Occipital lobe (tissue), 1 donor: ENCODE measurements at regions not wholly inside any gene's neighbourhood (a gene's known extent, or its start where the extent isn't known, plus 50 kb on each side); places are given as distances from the start of the nearest gene placed in this dataset.

Experiments
- DNase-seq: peaks from one replicate; lab custom pipeline; 2025; lab: John Stamatoyannopoulos, UW

DNA sequence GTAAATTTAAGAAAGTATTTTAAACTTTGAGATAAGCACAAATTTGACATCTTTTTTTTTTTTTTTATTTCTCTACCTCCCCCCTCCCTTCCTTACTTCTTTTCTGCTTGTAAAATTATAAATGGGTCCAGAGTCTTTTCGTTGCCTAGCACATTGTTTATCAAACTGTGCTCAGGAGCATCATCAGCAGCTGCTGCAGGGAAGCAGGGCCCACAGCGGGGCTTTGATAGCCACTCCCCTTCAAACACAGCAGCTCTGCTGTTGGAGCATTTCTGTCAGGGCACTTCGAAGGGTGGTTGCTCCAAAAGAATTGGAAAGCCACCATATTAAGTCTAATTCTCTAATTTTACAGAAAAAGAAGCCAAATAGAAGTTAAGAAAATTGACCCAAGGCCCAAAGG lies 588.3 kb downstream of the SPRY1 start:
- no peak for DNase-seq

DNA sequence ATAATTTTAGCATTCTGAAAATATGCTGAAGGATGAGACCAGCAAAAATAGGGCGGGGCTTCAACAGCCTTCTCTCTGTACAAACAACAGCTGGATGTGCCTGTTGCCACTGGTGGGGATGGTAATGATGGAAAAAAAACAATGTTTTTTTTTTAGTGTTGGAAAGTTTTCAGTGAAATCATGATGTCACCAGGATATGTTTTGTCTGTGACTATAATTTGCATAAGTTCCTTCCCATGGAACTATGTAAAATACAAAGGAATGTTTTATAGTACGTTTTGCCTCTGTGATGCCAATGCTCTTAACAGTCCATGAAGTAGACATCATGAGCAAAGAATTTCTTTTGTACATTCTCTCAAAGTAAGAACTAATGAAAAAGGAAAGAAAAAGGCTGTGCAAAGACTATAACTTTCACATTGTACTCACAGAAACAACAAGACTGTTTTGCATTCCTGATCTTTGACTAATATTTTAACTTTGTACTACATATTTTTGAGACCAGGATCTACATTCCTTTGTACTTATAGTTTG lies 589.7 kb downstream of the SPRY1 start:
- no peak for DNase-seq

DNA sequence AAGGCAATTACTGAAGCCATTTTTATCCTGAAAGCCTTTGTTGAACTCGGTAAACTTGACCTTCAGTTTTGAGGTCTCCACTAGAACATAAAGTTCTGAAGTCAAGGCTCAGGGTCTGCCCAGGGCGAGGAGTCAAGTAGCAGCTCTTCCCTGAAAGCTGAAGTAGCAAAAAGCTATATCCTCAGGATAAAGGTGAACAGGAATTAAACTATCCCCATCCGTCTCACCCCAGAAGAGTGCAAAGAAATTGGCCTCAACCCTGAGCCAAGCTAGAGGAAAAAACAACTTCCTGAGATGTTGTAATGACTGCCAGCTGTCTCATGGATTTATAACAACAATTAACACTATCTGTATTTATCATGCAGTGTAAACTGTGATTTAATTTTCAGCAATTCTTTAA lies 590.8 kb downstream of the SPRY1 start:
- no peak for DNase-seq

DNA sequence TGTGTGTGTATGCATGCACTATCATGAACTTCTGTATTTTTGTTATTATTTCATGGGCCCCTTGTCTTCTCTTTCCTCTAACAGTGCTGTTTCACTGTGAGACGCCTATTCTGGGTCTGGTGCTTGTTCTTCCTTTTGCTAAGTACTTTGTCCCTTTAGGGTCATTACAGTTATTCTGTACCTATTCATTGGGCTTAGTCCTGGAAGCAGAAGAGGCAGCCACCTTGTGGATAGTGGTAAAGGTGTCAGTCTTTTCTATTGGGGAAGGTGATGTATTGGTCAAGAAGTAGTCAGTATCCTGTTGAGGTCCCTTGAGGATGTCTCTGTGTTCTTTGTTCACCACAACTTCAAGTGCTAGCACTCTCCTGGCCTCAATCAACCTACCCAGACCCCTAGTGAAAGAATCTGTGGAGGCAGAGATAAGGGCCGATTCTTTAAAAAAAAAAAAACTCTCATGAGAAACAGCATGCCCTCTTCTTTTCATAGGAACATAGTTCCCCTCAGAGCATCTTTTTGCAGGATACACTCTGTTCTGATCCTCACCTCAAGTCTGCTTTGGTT lies 593.8 kb downstream of the SPRY1 start:
- no peak for DNase-seq

DNA sequence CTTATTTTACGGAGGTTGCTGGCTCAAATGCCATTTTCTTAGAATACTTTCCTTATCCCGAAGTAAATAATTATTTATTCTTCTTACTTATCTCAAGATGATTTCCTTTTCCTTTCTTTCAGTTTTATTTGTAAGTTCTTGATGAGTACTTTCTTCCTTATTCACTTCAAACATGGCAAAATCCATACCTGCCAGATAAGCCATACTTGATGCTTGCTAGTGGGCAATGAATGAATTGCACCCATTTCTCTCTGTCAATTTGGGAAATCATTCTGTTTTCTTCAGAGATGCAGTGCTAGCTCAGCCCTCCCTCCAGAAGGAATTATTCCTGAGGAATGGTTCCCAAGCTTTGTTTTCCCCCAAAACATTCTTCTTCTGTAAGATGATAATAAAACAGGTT lies 598.3 kb downstream of the SPRY1 start:
- no peak for DNase-seq

DNA sequence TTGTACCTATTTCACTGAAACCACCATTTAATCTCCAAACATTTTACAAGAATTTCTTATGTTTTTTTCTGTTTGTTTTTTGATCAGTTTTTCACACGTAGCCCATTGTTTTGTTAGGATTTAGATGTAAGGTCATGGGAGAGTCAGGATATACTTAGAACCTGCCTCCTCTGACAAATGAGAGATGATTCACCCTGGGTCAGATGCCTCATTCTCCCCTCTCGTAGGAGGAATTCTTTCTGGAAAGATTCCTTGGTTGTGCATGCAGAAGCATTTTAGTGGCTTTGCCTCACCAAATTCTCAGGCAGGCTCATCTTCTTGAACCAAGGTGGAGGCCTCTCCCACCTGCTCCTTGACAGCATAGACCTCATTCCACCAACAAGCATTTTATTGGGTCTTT lies 599.3 kb downstream of the SPRY1 start:
- no peak for DNase-seq

DNA sequence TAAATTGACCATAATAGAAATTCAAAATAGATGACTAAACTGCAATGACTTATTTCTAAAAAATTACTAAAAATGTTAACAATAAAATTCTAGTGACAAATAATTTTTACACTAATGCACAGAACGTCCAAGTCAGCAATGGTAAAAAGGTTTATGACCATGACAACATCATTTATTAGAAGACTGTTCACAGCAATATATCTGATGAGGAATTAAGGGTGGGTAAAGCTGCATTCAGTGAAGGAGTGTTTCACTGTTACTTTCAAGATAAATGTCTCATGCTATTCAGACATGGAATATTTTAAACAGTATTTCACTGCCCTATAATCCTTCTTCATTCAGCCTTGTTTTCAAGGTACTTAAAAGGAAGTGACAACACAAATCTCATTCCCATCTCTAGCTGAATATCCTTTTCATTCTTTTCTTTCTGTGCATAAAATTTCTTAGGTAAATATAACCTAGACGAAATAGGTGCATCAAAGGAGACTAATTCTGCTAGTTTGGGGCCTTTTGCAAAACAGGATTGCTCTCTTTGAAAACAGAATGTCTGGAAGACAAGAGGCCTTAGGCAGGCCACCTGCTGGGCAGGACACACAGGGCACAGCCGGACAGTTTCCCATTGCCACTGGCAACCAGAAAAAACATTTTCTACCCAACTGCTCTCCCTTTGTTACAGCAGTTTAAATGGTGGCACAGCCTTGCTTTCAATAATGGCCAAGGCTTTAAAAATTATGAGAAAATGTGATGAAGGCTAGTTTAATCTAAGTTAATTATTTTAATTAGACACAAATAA lies 600.3 kb downstream of the SPRY1 start:
- DNase-seq = no peak

DNA sequence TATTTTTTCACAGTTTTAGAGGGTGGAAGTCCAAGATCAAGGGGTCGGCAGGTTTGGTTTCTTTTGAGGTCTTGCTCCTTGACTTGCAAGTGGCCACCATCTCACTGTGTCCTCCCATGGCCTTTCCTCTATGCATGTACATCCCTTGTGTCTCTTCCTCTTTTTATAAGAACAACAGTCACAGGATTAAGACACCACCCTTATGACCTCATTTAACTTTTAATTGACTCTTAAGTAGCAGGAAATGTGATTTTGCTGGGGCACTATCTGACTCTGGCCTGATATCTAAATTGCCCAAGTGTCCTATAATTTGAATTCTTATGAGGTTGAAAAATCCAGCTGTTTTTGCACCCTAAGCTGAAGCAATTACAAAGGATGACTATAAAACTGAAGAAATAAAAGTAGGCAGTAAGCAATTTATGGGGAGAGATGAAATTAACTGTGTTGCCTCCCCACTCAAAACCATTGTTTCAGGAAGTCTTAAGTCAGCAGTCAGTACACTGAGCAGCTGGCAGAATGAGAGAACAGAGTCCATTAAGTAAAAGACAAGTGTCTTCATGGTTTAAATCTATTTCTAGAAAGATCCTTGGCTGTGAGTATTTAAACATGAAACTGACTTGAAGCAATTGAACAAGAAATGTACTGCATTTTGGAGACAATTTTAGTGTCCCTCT lies 601.3 kb downstream of the SPRY1 start:
- no peak for DNase-seq

DNA sequence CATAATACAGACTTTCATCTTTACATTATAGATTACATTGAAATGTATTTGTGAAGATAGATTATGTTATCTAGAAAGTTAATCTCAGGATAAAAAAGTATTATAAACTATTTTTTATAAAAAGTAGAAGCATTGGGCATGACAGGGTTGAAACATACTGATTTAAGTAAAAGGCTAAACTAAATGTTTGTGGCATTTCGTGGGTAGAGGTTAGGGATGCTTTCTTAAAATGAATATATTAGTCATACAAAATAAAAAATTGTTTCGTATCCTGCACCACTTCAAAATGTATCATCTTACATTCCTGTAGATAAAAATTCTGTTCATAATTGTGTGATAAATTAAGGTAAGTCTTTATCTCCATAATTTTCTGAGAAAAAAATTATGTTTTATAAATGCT lies 603.6 kb downstream of the SPRY1 start:
- DNase-seq = no peak

DNA sequence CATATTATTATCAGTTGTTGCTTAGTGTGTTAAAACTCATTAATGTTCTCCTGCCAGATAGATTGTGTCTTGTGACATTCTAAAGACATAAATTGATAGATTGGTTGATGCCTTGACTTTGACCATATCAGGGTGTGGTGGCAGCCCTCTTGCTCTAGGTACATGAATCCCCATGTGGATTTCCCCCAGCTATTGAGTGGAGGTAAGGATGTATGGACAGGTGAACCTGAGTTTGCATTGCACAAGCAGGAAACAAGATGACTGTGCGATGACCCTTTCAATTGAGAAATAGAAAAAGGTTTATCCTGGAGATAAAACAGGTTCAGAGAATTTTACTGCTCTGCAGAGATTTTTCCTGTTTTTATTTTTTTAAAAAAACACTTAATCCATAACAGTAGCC lies 619.2 kb downstream of the SPRY1 start:
- no peak for DNase-seq

DNA sequence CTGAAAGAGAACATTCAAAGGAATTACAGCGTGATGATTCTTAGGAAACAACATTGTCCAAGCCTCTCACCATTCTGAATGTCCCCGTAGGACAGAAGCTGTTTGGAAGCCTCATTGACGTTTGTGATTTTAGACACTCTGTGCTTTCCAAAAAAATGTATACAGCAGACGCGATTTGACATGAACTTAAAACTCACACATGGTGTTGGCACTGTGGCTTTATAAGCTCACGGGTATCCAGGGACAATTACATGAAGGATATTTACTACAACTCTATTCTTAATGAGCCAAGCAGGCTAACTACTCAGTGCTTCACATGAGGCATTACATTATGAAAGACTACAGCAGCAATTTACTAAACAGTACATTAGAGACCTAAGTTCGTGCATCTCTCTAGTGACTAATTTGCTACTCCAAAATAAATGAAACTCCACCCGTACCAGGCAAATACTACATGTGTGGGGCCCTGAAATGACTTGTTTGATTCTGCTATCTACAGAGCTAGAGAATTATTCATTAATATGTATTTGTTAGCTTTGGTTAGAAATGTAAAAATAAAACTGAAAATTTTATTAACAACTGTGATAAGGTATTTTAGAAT lies 620.7 kb downstream of the SPRY1 start:
- DNase-seq = no peak

DNA sequence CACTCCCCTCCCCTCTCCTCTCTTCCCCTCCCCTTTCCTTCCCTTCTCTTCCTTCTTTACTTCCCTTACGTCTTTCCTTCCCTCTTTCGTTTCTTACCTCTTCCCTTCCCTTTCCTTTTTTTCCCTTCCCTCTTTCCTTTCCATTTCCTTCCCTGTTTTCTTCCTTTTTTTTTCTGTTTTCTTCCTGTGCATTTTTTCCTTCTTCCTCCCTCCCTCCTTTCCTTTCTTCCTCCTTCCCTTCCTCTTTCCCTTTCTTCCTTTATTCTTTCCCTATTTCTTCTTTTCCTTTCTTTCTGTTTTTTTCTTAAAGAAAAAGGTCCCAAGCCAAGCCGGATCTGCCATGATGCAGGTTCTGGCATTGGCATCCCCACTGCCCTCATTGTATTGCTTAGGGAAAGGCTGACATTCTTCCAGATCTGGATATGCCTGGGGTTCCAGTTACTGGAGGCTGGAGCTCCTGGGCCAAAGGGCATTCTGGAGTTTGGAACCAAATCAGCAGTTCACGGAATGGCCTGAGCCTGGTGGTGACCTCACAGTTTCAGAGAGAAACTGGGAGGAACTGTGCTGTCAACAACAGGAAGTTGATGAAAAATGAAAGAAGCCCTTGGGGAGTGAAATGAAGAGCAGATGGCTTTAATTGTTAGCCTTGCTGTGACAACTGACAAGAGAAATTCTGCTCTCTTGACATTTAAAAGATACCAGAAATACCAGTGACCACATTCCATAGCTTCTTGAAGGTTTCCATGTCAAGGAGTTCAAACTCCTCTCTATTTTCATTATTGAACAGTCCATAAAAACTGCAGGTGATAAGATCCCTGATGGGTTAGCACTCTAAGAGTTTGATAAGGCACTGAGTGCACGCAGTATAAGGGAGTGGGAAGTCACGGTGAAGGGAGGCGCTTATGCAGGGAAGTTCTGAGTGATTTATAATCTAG lies 622.1 kb downstream of the SPRY1 start:
- no peak for DNase-seq

DNA sequence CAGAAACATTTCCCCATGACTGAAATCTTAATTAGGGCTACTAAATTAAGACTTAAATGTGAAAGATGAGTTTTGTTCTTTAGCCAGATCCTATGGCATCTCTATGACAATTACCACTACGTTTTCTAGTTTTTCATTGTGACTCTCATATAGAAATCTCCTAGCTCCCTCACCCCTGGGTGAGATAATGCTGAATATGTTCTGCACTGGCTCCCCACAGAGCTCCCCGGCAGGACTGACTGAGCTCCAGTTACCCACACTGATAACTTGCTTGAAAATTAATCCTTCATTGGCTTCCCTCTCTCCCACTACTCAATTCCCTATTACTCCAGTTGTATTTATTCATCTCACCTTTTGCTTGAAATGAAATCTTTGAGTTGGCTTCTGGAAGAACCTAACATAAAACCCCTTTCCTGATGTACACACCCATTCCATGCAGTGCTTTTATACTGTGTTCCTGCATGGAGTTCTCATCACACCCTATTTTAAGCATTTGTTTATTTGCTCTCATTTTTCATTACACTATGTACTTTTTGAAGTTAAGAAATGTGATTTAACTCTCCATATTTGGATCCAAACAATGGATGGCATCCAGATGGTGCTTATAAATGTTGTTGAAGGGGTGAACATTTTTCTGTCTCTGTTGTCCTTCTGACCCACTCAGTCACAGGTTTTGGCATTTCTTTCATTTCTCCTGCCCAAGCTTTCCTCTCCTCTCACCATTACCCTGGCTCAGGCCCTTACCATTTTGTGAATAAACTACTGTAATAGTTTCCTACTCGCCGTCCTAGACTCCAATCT lies 623.4 kb downstream of the SPRY1 start:
- DNase-seq = no peak

DNA sequence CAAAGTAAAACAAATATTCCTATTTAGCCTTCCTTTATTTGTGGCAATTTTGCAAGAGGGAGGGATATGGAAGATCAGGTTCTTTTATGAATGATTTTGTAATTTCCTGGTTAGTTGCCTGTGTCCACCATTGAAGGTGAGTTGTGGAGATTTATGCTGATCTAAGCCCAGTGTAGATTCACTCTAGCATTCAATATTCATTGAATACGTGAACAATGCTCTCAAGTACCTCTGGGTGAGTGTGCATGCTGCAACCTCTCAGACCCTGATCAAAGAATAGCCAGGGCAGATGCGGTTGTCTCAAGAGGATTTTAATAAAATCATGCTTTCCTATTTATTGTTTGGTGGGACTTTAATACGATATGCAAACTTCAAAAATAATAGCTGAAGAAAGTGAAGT lies 628.4 kb downstream of the SPRY1 start:
- DNase-seq = no peak

DNA sequence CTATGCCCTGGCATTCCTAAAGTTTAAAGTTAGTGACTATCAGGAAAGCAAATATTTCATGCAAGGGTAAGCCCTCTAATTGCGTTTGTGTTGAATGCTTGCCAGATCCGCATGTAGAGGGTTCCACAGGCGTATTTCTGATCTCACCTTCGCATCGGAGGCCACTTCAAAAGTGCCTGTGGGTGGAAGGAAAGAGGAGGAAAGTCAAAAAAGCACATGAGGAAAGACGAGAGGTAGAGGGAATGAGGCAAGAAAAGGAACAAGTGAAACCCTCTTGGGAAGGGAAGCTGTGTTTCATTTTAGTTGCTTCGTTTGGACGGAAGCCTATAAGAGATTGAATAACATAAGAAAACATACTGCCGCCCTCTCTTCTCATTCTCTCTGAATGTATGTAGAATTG lies 628.8 kb downstream of the SPRY1 start:
- no peak for DNase-seq

DNA sequence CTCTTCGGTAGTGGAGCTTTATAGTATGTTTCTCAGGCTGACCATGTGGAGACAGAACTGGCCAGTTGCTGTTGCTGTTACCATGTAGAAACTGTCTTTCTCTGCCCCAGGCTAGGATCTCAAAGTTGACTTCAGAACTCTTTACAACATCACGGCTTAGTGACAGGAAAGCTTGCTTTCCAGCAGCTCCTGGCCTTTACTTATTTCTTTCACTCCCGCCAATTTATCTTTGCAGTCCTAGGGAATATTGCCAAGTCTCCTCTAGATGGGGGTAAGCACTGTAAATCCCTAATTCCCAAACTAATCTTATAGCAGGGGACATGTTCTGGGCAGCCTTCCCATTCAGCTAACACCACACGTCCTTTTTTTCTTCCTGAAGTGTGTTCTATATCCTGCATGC lies 631.6 kb downstream of the SPRY1 start:
- no peak for DNase-seq

DNA sequence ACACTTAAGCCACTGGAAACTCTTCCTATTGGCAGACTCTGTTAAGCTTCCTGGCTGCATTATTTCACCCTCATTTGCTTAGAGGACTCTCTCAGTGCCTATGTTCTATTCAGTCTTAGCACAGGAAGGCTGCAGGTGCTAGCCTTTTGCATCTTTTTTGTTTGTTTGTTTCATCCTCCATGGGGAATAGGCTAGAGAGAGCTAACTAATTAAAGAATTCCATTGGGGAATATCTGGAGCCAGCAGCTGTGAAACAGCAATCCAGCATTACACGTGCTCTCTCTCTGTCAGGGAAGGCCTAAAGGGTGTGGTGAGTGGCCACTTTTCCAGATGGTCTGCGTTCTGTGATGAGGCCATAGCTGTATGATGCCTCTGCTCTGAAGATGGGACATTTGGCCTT lies 633.6 kb downstream of the SPRY1 start:
- DNase-seq = no peak

DNA sequence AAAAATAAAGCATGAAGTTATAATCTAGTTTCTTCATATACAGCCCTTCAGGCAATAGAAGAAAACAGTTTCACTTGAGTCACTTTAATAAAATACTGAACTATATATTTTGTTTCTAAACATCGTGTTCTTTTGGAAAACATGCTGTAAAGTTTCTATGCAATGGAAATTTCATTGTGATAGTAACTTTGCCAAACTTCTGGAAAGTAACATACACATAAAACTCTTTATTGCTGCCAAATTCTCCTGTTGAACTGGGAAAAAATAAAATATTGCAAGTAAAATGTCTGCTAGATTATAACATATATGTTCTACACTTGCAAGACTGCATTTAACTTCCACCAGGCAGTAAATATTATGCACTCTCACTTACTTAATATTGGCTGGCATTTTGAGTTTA lies 635.4 kb downstream of the SPRY1 start:
- no peak for DNase-seq

DNA sequence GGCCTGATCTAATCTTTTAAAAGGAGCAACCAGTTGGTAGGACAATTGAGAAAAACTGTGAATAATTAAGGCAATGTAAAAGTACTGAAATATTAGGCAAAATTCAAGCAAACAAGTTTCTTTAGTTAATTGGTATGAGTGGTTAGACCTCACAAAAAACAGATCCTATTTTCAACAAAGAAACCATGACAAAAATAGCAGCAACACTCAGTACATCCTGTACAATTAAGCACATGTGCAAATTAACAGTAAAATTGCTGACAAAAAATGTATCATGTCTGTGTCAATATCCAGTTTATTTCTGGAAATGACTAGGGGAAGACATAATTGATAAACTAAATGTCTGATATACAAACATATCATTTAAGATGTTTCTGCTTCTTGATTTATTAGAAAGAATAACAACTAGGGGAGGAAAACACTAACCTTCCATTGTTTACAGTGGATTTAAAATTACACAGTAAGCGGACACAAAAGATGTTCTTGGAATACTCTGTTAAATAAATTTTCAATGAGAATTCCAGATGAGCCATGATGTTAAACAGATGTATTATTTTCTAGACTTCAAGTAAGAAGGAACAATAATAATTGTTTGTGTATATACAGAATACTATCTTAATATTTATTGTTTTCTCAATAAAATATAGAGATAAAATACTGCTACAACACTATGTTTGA lies 638.9 kb downstream of the SPRY1 start:
- no peak for DNase-seq

DNA sequence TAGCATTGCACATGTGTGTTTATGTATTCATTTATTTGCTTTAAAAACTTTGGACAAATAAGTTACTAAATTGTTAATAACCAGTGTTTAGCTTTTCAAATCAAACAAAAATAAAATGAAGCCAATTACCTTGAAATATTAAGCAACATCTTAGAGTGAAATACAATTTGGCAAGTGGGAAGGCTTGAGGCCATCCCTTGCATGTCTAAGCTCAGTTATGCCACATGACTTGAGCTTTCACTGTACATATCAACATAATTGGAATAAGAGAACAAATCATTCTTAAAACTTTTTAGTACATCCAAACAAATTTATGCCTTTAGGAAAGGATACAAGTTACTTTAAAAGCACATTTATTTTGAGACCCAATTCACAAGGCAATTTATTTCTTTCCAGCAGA lies 640.6 kb downstream of the SPRY1 start:
- DNase-seq = no peak
